ENCODE measurements at regions not wholly inside any gene's neighbourhood (a gene's known extent, or its start where the extent isn't known, plus 50 kb on each side); places are given as distances from the start of the nearest gene placed in this dataset.

DNA sequence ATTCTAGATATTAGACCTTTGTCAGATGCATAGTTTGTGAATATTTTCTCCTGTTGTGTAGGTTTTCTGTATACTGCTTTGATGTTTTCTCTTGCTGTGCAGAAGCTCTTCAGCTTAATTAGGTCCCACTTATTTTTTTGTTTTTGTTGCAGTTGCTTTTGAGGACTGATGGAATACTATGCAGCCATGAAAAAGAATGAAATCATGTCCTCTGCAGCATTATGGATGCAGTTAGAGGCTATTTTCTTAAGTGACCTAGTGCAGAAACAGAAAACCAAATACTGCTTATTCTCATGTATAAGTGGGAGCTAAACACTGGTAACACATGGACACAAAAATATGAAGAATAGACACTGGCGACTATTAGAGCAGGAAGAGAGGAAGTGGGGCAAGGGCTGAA, 155.0 kb upstream of the HNMT start:
- Mint-ChIP-seq H3K9me3 (ENCODE audit: unreplicated experiment) (no peaks in the 10 kb centered on the region), H3K4me3 (ENCODE audit: unreplicated experiment) (no peak overlapping the region), H3K4me1 (ENCODE audit: low read depth, unreplicated experiment) (no peaks in the 10 kb centered on the region), H3K27ac (ENCODE audit: unreplicated experiment) (no peak overlapping the region), H3K36me3 (ENCODE audit: low read depth, unreplicated experiment) (no peaks in the 10 kb centered on the region), H3K27me3 (ENCODE audit: low read depth, unreplicated experiment) (no peaks in the 10 kb centered on the region)
- H4K20me1 ChIP-seq (ENCODE audit: insufficient read depth, low read length) = no peaks in the 10 kb centered on the region
- DNase-seq (ENCODE audit: low read depth) = no peak
- FAIRE-seq = no peak
- no peaks in the 10 kb centered on the region for H3K36me3 ChIP-seq (ENCODE audit: insufficient read depth, low read length)
- H3K9ac ChIP-seq (ENCODE audit: low read length) = no peak overlapping the region
- H3K4me1 ChIP-seq (ENCODE audit: insufficient read depth, low read length) = no peaks in the 10 kb centered on the region
- H3K9me3 ChIP-seq (ENCODE audit: insufficient read depth, low read depth, low read length) = no peaks in the 10 kb centered on the region
- no peak overlapping the region for H3K4me2 ChIP-seq (ENCODE audit: low read length)
- H3K27ac ChIP-seq (ENCODE audit: low read depth, low read length) = no peak overlapping the region
- TF ChIP-seq, protein P1, sequence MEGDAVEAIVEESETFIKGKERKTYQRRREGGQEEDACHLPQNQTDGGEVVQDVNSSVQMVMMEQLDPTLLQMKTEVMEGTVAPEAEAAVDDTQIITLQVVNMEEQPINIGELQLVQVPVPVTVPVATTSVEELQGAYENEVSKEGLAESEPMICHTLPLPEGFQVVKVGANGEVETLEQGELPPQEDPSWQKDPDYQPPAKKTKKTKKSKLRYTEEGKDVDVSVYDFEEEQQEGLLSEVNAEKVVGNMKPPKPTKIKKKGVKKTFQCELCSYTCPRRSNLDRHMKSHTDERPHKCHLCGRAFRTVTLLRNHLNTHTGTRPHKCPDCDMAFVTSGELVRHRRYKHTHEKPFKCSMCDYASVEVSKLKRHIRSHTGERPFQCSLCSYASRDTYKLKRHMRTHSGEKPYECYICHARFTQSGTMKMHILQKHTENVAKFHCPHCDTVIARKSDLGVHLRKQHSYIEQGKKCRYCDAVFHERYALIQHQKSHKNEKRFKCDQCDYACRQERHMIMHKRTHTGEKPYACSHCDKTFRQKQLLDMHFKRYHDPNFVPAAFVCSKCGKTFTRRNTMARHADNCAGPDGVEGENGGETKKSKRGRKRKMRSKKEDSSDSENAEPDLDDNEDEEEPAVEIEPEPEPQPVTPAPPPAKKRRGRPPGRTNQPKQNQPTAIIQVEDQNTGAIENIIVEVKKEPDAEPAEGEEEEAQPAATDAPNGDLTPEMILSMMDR (IDR thresholded peaks at IDR 0.05; ENCODE audit: insufficient read depth, low read depth, low read length) = no peak
- TF ChIP-seq EZH2 (IDR thresholded peaks at IDR 0.05; ENCODE audit: insufficient read depth, low read length) = no peak
- no peaks in the 10 kb centered on the region for H3K27me3 ChIP-seq (ENCODE audit: insufficient read depth, low read length)
- H2AFZ ChIP-seq (ENCODE audit: low read depth, low read length) = no peak overlapping the region
- H3K4me3 ChIP-seq (ENCODE audit: insufficient read depth, low read depth, low read length) = no peak overlapping the region
- no peaks in the 10 kb centered on the region for H3K79me2 ChIP-seq (ENCODE audit: insufficient read depth, low read length)

DNA sequence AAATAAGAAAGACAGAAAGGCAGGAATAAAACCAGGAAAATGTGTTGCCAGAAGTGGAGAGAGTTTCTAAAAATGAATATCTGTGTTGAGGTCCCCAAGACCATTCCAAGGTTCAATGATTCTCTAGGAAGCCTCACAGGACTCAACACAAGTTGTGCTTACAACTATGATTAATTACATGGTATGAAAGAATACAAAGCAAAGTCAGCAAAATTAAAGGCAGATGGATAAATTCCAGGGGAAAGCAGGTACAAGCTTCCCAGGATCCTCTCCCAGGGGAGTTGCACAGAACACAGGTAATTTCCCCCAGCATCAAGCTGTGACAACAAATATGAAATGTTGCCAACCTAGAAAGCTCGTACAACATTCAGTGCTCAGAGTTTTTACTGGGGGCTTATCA, 154.4 kb upstream of the HNMT start:
- Mint-ChIP-seq H3K4me3 (ENCODE audit: unreplicated experiment) (no peak overlapping the region), H3K27me3 (ENCODE audit: low read depth, unreplicated experiment) (no peaks in the 10 kb centered on the region)

DNA sequence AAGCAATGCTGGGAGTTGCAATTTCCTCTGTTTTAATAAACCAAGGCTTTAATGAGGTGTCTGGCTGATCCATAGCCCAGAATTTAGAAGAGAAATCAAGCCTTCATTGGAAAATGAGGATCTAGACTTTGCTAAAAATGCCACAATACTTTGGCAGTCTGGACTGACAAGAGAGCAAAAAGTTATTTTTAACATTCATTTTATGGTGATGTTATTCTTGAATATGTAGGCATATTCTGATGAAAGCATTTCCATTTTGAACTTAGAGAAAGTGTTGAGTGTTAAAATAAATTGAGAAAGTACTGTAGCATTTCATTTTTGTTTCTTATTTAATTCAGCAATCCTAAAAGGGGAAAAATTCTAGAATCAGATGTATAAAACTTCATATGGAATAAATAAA, 151.8 kb upstream of the HNMT start:
- TF ChIP-seq, protein P1 (IDR thresholded peaks at IDR 0.05; ENCODE audit: insufficient read depth, low read depth, low read length) = no peak
- TF ChIP-seq EZH2 (IDR thresholded peaks at IDR 0.05; ENCODE audit: insufficient read depth, low read length) = no peak
- Histone ChIP-seq H3K4me3 (ENCODE audit: insufficient read depth, low read depth, low read length) (no peak overlapping the region), H3K9ac (ENCODE audit: low read length) (no peak overlapping the region), H3K4me2 (ENCODE audit: low read length) (no peak overlapping the region), H3K9me3 (ENCODE audit: insufficient read depth, low read depth, low read length) (no peaks in the 10 kb centered on the region), H3K27me3 (ENCODE audit: insufficient read depth, low read length) (no peaks in the 10 kb centered on the region), H3K4me1 (ENCODE audit: insufficient read depth, low read length) (no peaks in the 10 kb centered on the region), H2AFZ (ENCODE audit: low read depth, low read length) (no peak overlapping the region), H3K27ac (ENCODE audit: low read depth, low read length) (no peak overlapping the region), H4K20me1 (ENCODE audit: insufficient read depth, low read length) (no peaks in the 10 kb centered on the region), H3K36me3 (ENCODE audit: insufficient read depth, low read length) (no peaks in the 10 kb centered on the region), H3K79me2 (ENCODE audit: insufficient read depth, low read length) (no peaks in the 10 kb centered on the region)
- Mint-ChIP-seq H3K36me3 (ENCODE audit: low read depth, unreplicated experiment) (no peaks in the 10 kb centered on the region), H3K27ac (ENCODE audit: unreplicated experiment) (no peak overlapping the region), H3K9me3 (ENCODE audit: unreplicated experiment) (no peaks in the 10 kb centered on the region), H3K4me1 (ENCODE audit: low read depth, unreplicated experiment) (no peaks in the 10 kb centered on the region), H3K4me3 (ENCODE audit: unreplicated experiment) (no peak overlapping the region), H3K27me3 (ENCODE audit: low read depth, unreplicated experiment) (no peaks in the 10 kb centered on the region)
- FAIRE-seq (no peak), DNase-seq (ENCODE audit: low read depth) (no peak)

More for the DNA sequence above, 154.4 kb upstream of the HNMT start:
- no peak overlapping the region for H3K4me3 ChIP-seq (ENCODE audit: insufficient read depth, low read depth, low read length)
- H3K27me3 ChIP-seq (ENCODE audit: insufficient read depth, low read length) = no peaks in the 10 kb centered on the region
- H3K36me3 ChIP-seq (ENCODE audit: insufficient read depth, low read length) = no peaks in the 10 kb centered on the region
- H3K79me2 ChIP-seq (ENCODE audit: insufficient read depth, low read length) = no peaks in the 10 kb centered on the region
- no peak overlapping the region for H3K9ac ChIP-seq (ENCODE audit: low read length)
- Mint-ChIP-seq H3K36me3 (ENCODE audit: low read depth, unreplicated experiment) (no peaks in the 10 kb centered on the region), H3K27ac (ENCODE audit: unreplicated experiment) (no peak overlapping the region), H3K9me3 (ENCODE audit: unreplicated experiment) (no peaks in the 10 kb centered on the region), H3K4me1 (ENCODE audit: low read depth, unreplicated experiment) (no peaks in the 10 kb centered on the region)
- no peak overlapping the region for H2AFZ ChIP-seq (ENCODE audit: low read depth, low read length)
- H3K27ac ChIP-seq (ENCODE audit: low read depth, low read length) = no peak overlapping the region
- no peaks in the 10 kb centered on the region for H4K20me1 ChIP-seq (ENCODE audit: insufficient read depth, low read length)
- no peak overlapping the region for H3K4me2 ChIP-seq (ENCODE audit: low read length)
- no peaks in the 10 kb centered on the region for H3K9me3 ChIP-seq (ENCODE audit: insufficient read depth, low read depth, low read length)
- FAIRE-seq (no peak), DNase-seq (ENCODE audit: low read depth) (no peak)
- no peaks in the 10 kb centered on the region for H3K4me1 ChIP-seq (ENCODE audit: insufficient read depth, low read length)
- TF ChIP-seq, protein P1 (IDR thresholded peaks at IDR 0.05; ENCODE audit: insufficient read depth, low read depth, low read length) = no peak
- TF ChIP-seq EZH2 (IDR thresholded peaks at IDR 0.05; ENCODE audit: insufficient read depth, low read length) = no peak
